GM19397 (cell line): ENCODE measurements at regions not wholly inside any gene's neighbourhood (a gene's known extent, or its start where the extent isn't known, plus 50 kb on each side); places are given as distances from the start of the nearest gene placed in this dataset.
"Not testable (repeated sequence)": the region's sequence is repeated elsewhere in the genome, so short reads cannot be mapped to it uniquely, and the experiment has no call there.

Experiments used
- ATAC-seq: cut with Tn5 transposase; IDR thresholded peaks from one replicate; pipeline ENCODE4 v1.9.1; 2021; ENCODE audit warnings: mild to moderate bottlenecking, moderate library complexity; ENCODE audit not compliant: unreplicated experiment

DNA sequence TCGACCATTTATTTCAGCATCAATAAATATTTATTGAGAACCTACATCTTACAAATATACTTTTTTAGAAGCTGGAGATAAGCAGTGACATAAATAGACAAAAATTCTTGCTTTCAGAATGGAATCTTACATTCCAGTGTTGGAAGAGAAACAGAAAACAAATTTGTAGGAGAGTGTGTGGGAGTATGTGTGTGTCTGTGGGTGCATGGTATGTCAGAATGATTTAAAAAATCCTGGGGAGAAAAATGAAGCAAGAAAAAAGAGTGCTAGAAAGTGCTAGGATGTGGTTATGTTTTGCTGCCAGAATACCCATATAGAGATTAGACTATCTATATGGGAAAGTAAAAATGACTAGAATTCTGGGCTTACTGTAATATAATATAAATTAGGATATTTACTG, 561.7 kb upstream of the SGO1 start:
- no peak for ATAC-seq

DNA sequence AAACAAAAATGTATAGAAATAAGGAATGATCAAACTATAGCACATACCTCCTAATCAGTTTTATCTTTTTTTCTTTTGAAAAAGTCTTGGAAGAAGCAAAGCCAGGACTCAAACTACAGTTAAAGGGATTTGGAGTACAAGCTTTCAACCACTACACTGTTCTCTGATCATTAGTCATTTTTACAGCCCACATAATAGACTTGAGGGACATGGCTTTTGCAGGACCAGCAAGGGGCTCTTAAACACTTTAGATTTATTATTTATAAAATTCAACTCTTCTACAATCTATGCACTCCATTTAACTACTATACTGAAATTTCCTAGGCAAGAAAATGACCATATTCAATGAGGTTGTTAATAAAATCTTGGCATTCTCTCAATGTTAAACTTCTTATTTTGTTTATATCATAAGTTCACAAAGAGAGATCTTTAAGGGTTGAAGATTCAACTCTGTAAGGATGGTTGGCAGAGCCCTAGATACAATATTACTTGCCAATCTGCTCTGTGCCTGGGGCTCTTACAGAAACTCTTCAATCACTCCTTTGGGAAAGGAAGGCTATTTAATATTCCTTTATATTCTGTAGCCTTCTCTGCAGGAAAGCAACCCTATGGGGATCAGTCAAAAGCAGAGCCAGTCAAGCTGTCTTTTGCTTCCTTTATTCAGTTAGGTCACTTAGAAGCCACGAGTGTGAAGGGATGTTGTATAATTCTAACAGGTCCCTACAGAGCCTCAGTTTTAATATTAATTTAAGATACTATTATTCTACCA, 557.7 kb upstream of the SGO1 start:
- ATAC-seq, result no peak

DNA sequence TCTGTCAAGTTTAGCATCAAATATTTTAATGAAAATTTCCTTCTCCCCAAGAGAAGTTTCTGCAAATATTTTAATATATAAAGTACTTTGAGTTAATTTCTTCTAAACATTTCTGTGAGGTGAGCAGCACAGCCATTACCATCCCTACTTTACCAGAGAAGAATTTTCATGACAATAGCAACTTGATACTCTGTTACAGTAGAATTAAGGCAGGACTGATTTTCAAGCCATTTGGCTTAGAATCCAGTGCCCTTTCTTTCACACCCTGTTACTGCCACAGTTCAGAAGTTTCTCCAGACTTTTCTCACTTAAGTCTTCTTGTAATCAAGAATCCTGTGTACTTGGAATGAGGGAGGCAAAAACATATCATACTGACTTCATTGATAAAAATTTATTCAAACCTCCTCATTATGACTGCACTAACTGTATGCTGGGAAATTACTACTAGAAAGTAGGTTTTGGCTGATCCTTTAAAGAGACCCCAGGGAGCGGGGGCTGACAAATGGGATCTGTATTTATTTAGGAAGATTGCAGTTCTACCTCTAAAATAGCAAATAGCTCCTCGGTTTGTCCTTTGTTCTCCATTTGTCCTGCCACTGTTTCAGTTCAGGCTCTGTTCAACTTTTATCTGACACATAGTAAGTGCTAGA, 557.0 kb upstream of the SGO1 start:
- ATAC-seq, result no peak

DNA sequence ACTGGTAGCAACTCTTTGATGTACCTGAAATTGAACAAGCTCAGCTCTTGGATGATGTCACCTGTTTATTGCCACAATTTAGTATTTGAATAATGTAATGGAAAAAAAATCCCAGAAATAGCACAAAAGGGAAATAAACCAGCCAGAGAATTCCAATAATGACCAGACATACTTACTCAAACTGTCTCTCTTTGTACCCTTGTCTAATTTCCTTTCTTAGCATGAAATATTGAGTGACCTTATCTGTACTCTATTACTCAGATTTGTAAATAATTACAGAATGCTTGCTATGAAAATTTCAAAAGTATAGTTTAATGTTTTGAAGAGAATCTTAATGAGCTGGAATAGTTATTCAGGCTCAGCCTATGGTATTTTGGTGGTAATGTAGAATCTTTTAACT, 555.4 kb upstream of the SGO1 start:
- ATAC-seq, result no peak

DNA sequence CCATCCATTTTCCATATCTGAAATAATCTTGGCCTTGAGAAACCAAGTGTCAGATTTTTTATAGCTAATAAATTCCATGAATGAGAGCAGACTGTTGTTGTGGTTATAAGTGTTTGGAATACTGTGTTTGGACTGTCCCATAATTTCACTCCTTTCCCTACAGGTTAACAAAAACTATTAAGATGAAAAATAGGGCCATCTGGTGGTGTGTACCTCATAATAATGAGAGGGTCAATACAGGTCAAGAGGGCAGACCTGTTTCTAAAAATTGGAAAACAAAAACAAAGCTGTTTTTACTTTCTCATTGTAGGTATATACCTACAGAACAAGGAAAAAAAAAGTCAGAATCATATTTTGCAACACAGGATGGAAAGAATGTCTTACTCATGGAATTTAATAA, 553.8 kb upstream of the SGO1 start:
- ATAC-seq, result no peak

DNA sequence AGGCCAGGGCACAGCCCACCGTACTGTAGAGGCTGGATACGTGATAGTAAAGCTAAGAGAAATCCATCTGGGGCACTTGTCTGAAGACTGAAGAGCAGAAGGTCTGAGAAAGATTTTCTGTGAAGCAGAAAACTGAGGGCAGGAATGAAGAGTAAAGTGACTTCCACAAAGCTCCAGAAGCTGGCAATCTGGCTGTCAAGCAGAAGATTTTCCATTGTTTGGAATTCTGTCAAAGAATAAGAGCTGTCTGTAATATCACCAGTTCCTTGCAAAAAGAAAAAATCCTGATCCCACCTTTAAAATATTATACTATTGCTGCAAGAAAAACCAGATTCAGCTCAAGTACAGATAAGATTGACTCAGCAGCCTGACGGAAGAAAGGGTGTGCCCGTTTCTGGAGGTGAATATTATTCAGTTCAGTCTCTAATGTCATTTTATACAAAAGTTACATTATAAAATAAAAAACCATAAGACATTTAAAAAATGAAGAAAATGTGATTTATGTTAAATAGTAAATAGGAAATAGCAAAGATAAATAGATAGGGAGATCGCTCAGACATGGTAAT, 550.4 kb upstream of the SGO1 start:
- no peak for ATAC-seq

DNA sequence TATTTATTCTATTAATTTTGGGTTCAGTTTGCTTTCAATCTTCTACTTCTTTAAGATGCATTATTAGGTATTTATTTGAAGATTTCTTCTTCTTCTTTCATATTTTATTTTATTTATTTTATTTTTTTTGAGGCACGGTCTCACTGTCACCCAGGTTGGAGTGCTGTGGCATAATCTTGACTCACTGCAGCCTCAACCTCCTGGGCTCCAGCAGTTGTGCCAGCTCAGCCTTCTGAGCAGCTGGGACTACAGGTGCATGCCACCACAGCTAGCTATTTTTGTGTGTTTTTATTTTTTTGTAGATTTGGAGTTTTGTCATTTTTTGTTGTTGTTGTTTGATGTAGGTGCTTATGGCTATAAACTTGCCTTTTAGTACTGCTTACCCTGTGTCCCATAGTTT, 543.2 kb upstream of the SGO1 start:
- no peak for ATAC-seq

DNA sequence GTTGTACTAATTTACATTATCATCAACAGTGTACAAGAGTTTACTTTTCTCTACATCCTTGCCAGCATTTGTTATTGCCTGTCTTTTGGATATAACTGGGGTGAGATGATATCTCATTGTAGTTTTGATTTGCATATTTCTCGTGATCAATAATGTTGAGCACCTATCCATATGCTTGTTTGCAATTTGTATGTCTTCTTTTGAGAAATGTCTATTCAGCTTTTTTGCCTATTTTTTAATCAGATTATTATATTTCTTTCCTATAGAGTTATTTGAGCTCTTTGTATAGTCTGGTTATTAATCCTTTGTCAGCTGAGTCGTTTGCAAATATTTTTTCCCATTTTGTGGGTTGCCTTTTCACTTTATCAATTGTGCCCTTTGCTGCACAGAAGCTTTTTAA, 540.8 kb upstream of the SGO1 start:
- no peak for ATAC-seq

DNA sequence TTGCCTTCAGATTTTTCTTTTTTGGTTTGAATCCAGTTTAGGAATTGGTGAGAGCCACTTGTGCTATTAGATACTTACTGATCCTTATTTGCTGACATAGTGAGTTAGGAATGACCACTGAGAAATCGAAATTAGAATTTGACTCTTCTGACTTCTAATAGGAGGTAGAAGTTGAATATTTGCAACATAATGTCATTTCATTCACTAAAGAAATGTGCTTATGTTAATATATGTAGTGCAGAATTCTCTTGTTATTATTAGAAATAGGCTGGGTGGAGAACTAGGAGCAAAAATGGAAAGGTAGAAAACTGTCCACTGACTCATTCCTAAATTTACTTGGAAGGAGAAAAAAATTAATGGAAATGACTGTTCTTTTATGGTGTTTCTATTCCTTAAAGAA, 538.2 kb upstream of the SGO1 start:
- ATAC-seq, result no peak

DNA sequence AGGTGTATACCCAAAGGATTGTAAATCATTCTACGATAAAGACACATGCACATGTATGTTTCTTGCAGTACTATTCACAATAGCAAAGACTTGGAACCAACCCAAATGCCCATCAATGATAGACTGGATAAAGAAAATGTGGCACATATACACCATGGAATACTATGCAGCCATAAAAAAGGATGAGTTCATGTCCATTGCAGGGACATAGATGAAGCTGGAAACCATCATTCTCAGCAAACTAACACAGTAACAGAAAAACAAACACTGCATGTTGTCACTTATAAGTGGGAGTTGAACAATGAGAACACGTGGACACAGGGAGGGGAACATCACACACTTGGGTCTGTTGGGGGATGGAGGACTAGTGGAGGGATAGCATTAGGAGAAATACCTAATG, 530.4 kb upstream of the SGO1 start:
- not testable (repeated sequence) for ATAC-seq

DNA sequence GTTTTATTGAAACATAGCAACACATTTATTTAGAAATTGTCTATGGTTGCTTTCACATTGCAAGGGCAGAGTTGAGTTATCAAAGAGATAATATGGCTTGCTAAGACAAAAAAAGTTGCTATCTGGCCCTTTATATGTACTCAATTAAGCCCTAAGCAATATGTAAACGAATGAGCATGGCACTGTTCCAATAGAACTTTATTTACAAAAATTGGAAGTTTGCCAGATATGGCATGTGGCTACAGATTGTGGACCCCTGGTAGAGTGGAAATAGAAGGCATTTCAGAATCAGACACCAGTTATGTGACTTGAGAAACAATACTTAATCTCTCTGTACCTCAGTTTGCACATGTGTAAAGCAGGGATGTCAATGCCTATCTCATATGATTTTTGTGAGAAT, 515.6 kb upstream of the SGO1 start:
- ATAC-seq, result no peak

DNA sequence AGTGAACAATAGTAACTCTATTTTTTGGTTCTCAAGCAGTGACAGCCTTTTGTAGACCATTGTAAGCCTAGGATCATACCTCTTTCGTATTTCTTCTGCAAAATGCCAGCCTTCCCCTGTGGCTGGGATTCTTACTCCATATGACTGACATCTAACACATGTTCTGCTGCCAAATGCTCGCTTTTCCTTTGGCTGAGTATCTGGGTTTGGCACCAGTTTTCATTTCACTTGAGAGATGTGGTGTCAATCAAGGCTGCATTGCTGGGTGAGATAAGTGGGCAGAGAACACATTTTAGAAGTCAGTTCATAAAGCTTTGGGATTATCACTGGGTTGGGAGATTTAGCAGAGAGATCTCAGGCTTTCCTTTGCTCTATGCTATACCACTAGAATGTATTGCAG, 514.7 kb upstream of the SGO1 start:
- ATAC-seq, result no peak

DNA sequence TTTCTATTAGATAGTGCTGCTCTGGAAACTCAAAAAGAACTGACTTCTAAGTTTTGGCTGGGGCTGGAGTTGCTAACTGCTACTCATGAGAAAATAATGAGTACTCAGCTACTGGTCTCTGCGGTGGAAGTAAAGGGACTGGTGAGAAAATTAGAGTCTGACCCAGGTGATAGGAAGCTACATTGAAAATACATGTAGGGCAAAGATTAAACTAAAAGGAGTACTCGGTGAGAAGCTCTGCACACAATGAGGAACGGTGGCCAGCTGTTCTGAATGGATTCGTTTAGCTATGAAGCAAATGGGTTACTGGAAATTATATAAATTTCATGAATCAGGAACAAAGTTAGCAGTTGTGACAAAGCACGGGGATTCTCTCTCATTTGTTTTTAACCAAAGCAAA, 512.9 kb upstream of the SGO1 start:
- ATAC-seq, result no peak

DNA sequence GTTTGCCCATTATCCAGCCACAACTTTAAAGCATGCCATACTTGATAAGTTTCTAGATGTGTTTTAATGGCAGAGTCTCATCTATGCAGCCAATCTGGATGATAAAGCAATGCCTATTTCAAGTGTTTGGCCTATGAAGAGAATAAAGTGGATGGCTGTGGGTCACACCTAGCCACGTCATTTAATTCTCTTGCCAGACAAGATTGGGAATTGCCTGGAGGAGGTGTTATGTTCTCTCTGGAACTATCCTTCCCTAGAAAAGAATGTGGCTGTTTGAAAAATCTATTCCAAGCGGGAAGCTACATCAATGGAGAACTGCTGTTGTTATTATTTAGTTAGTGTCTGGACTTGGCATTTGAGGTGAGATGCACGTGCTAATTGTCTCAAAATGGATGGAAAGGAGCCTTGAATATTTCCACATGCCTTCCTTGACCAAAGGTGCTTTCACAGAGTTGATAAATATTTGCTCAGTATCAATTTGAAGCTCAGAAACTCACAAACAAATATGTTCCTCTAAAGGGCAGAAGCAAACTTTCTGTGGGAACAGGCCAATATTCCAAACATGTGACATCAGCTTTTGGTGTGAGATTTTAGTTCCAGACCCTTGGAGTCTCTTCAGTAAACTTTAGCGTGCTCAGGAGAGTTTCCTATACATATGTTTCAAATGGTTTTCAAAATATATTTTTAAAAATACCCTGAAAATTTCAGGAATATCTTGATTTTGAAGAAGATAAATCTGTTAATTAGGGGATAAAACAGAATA, 510.6 kb upstream of the SGO1 start:
- no peak for ATAC-seq

DNA sequence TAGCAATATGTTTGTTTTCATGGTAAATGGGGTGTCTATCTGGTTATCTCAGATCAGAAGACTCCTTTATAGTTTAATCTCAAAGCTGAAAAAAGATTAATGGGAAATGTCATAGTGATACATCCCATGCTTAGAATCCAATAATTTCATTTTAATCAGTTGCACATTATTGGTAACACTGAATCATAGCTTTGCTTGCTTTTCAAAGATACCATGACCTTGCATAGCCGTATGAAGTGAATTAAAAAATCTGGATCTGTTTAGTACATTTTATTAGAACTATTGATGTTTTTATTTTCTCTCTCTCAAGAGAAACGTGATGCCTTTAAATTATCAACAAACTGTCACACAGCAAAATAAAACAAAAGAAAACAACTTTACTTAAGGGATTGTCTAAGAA, 506.7 kb upstream of the SGO1 start:
- ATAC-seq, result no peak

DNA sequence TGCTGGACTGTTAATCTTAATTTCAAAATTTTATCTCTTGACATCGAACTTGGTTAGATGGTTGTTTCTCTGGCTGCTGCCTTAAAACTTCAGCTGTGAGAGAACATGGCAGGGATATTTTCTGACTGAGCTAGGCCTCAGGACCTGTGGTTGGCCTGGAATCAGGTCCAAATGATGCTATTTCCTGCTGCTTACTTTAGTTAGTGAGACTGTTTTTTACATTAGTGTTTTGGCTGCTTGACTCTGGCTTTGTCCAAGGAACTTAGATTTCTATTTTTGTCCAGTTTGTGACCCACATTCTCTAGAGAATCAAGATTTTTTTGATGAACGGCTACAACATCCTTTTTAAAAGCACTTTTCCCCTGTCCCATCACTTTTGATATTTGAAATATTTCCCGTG, 497.9 kb upstream of the SGO1 start:
- ATAC-seq, result no peak

DNA sequence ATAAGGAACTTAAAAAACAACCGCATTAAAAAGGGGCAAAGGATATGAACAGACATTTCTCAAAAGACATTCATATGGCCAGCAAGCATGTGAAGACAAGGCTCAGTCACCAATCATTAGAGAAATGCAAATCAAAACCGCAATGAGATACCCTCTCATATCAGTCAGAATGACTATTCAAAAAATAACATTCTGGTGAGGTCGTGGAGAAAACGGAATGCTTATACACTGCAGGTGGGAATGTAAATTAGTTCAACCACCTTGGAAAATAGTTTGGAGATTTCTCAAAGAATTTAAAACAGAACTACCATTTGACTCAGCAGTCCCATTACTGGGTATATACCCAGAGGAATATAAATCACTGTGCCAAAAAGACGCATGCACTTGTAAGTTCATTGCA, 496.6 kb upstream of the SGO1 start:
- no peak for ATAC-seq

DNA sequence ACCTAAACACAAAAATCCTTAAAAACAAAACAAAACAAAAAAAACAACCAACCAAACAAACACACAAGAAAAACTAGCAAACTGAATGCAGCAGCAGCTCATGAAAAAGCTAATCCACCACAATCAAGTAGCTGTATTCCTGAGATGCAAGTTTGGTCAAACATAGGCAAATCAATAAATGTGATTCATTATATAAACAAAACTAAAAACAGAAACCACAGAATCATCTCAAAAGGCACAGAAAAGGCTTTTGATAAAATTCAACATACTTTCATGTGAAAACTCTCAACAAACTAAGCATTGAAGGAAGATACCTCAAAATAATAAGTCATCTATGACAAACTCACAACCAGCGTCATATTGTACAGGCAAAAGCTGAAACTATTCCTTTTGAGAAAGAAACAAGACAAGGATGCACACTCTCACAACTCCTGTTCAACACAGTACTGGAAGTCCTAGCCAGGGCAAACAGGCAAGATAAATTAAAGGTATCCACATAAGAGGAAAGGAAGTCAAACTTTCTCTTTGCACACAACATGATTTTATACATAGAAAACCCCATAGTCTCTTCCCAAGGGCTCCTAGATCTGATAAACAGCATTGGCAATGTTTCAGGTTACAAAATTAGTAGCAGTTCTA, 495.1 kb upstream of the SGO1 start:
- no peak for ATAC-seq

DNA sequence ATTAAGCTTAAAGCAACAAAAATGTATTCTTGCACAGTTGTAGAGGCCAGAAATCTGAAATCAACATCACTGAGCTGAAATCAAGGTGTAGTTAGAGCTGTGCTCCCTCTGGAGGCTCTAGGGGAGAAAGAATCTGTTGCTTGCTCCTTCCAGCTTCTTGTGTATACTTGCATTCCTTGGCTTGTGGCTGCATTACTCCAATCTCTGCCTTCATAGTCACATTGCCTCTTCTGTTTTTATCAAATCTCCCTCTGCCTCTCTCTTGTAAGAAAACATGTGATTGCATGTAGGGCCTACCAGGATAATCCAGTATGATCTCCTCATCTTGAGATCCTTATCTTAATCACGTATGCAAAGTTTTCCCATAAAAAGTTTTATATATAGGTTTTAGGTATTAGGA, 487.9 kb upstream of the SGO1 start:
- no peak for ATAC-seq

DNA sequence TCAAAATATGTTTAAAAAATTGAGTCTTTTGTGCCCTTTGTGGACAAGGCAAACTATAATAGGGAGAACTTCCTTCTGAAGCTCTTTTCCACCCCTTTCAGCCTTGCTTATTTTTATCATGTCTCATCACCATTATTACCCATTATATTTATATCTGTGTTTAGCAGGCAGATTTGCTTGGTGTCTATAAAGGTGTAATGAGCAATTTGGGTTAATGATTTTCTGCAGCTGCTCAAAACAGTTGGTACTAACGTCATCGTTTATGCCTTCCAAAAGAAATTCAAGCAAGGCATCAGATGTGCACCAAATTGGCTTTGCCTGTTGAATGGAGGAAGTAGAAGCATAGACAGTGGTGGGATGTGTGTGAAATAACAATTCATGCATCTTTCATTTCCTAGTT, 483.7 kb upstream of the SGO1 start:
- no peak for ATAC-seq

DNA sequence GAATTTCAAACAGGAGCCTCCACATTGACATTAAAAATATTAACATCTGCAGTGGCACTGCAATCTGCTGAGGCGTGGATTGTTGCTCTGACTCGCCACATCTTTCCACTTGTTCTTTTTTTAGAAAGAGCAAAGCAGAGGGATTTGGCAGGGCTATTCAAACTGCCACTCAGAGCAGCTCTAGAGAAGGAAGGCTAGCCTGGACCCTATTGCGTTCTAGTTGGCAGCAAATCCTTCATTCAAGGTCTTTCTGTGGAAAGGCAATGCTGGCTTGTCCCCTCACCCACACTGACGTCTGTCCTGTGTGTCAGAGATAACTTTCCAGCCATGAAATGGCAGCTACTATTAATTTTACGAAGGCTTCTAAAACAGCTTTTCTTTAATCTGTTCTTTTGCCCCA, 483.2 kb upstream of the SGO1 start:
- ATAC-seq, result no peak
